K562 (cell line): ENCODE measurements at regions not wholly inside any gene's neighbourhood (a gene's known extent, or its start where the extent isn't known, plus 50 kb on each side); places are given as distances from the start of the nearest gene placed in this dataset.

Experiments
- ATAC-seq: fragments of 200-7000 bp; cut with Tn5 transposase; 3 replicates; pipeline ENCODE4 v1.9.1; 2020; ENCODE audit warnings: moderate library complexity
- BruUV-seq: library from RNA; stranded (reverse); fragments of 400-500 nt; replicated peaks from 2 replicates; lab custom pipeline; 2021; lab: Mats Ljungman, UMichigan
- CTCF ChIA-PET: fragments of 300-600 bp; formaldehyde crosslinking; extraction: SDS; loops from one replicate; lab custom pipeline; 2021; ENCODE audit warnings: low intra/inter-chr PET ratio; lab: Yijun Ruan, JAX
- POLR2A ChIA-PET: fragments of 300-600, 350-650 bp; sonication (Branson Sonifier 250); formaldehyde crosslinking; extraction: SDS; loops from one replicate; lab custom pipeline; 2021; ENCODE audit warnings: antibody characterized with exemption, inconsistent platforms; lab: Yijun Ruan, JAX
- DNase-seq, 4 experiments: peaks; one replicate each; pipeline versions ENCODE4 v3.0.0 to v3.0.0-alpha.2; 2011 to 2018; ENCODE audit warnings: low spot score in 3 of 4, mixed read lengths in 3 of 4; ENCODE audit errors: extremely low read depth in 1 of 4
- FAIRE-seq: peaks from 2 replicates; lab custom pipeline; 2011; peaks lifted over from hg19 to GRCh38; lab: Jason Lieb, UNC
- H2AFZ ChIP-seq: 2 replicates; pipeline ENCODE4 v1.6.0; 2011; ENCODE audit warnings: low read depth, low read length, control low read depth, inconsistent platforms
- H3K27ac ChIP-seq: fragments of 200-600 bp; 3 replicates; pipeline ENCODE4 v1.8.0; 2011; ENCODE audit warnings: low read depth, mild to moderate bottlenecking, control low read depth, inconsistent platforms, low read length, moderate library complexity, mixed read lengths; ENCODE audit errors: extremely low read depth
- H3K27me3 ChIP-seq, 2 experiments: fragments of 300-600 bp in 1 of 2; 2 replicates in 1 of 2; 3 replicates in 1 of 2; pipeline versions ENCODE4 v1.6.0 to v1.8.0; 2011; ENCODE audit warnings: inconsistent platforms in 2 of 2, low read length in 2 of 2, mild to moderate bottlenecking in 1 of 2, mixed read lengths in 1 of 2, moderate library complexity in 1 of 2; ENCODE audit not compliant: control insufficient read depth in 2 of 2, insufficient read depth in 2 of 2
- H3K36me3 ChIP-seq: fragments of 300-600 bp; 3 replicates; pipeline ENCODE4 v1.8.0; 2011; ENCODE audit warnings: mild to moderate bottlenecking, low read length, inconsistent platforms; ENCODE audit not compliant: control insufficient read depth, insufficient read depth
- H3K4me1 ChIP-seq, 2 experiments: fragments of 200-600 bp in 1 of 2; replicated peaks in 1 of 2; 2 replicates in 1 of 2; 3 replicates in 1 of 2; pipeline versions ENCODE4 v1.5.1 to v1.8.0; 2011; ENCODE audit warnings: inconsistent platforms in 2 of 2, low read length in 2 of 2, mild to moderate bottlenecking in 1 of 2, mixed read lengths in 1 of 2, moderate library complexity in 1 of 2; ENCODE audit not compliant: control insufficient read depth in 2 of 2, insufficient read depth in 2 of 2
- H3K4me2 ChIP-seq: 2 replicates; pipeline ENCODE4 v1.6.1; 2011; ENCODE audit warnings: low read length, control low read depth, inconsistent platforms, mixed read lengths; ENCODE audit not compliant: insufficient read depth
- H3K4me3 ChIP-seq: fragments of 200-600 bp; sonication (generic), shearing (Covaris generic); 2 replicates; pipeline ENCODE4 v1.5.1; 2016; ENCODE audit warnings: control low read depth, inconsistent platforms
- H3K79me2 ChIP-seq: fragments of 200-600 bp; 3 replicates; pipeline ENCODE4 v1.8.0; 2011; ENCODE audit warnings: low read length, inconsistent platforms; ENCODE audit not compliant: control insufficient read depth, insufficient read depth
- H3K9ac ChIP-seq, 2 experiments: 2 replicates each; pipeline versions ENCODE4 v1.6.0 to v1.6.1; 2011; ENCODE audit warnings: low read depth in 2 of 2, low read length in 2 of 2, control low read depth in 1 of 2, inconsistent platforms in 1 of 2, mild to moderate bottlenecking in 1 of 2, mixed read lengths in 1 of 2; ENCODE audit not compliant: insufficient read depth in 1 of 2
- H3K9me1 ChIP-seq: one replicate; pipeline ENCODE4 v1.6.0; 2011; ENCODE audit warnings: inconsistent platforms, mild to moderate bottlenecking, low read length, moderate library complexity; ENCODE audit not compliant: control insufficient read depth, insufficient read depth
- H3K9me3 ChIP-seq: replicated peaks from 2 replicates; pipeline ENCODE4 v1.5.1; 2011; ENCODE audit warnings: low read depth, low read length, inconsistent platforms; ENCODE audit not compliant: control insufficient read depth, insufficient read depth
- H4K20me1 ChIP-seq: replicated peaks from 2 replicates; pipeline ENCODE4 v1.6.1; 2011; ENCODE audit warnings: low read length, inconsistent platforms, mixed read lengths; ENCODE audit not compliant: control insufficient read depth, insufficient read depth
- ARHGAP35 ChIP-seq: fragments of 450-650 bp; IDR thresholded peaks from 2 replicates; pipeline ENCODE4 v1.6.1; 2018; ENCODE audit not compliant: partially characterized antibody
- ARID3B ChIP-seq: fragments of 250-450 bp; sonication (Bioruptor Pico); IDR thresholded peaks from 2 replicates; pipeline ENCODE4 v1.4.0; 2020; ENCODE audit warnings: borderline replicate concordance
- CBX5 ChIP-seq: IDR thresholded peaks from 2 replicates; pipeline ENCODE4 v1.6.1; 2014; ENCODE audit warnings: low read depth, borderline replicate concordance
- CCNT2 ChIP-seq: IDR thresholded peaks from 2 replicates; pipeline ENCODE4 v1.6.1; 2011; ENCODE audit warnings: borderline replicate concordance, low read depth, mild to moderate bottlenecking, moderate library complexity, mixed read lengths, low read length; ENCODE audit not compliant: insufficient read length; ENCODE audit errors: extremely low read depth
- HES1 ChIP-seq: fragments of 450-650 bp; IDR thresholded peaks from 2 replicates; pipeline ENCODE4 v1.6.1; 2016; ENCODE audit warnings: low read depth, mild to moderate bottlenecking, moderate library complexity
- KLF16 ChIP-seq: IDR thresholded peaks from 2 replicates; pipeline ENCODE4 v1.6.1; 2016; ENCODE audit warnings: antibody characterized with exemption
- MED1 ChIP-seq: sonication (generic); formaldehyde crosslinking; IDR thresholded peaks from 2 replicates; pipeline ENCODE4 v1.8.1; 2023; ENCODE audit warnings: missing genetic modification reagents, borderline replicate concordance
- MEF2D ChIP-seq: conservative IDR thresholded peaks from 2 replicates; pipeline ENCODE4 v1.6.1; 2016; ENCODE audit warnings: low read depth, missing genetic modification characterization, missing compliant biosample characterization
- MLLT1 ChIP-seq, 2 experiments: fragments of 450-650 bp; IDR thresholded peaks; 2 replicates each; pipeline ENCODE4 v1.6.1; 2016
- NCOA6 ChIP-seq: fragments of 450-650 bp; IDR thresholded peaks from 2 replicates; pipeline ENCODE4 v1.6.1; 2017; ENCODE audit warnings: mild to moderate bottlenecking
- ZBED1 ChIP-seq: IDR thresholded peaks from 2 replicates; pipeline ENCODE4 v1.6.1; 2014
- ZKSCAN1 ChIP-seq: fragments of 150-350 bp; IDR thresholded peaks from 2 replicates; pipeline ENCODE4 v1.6.1; 2016; ENCODE audit warnings: low read depth, low read length
- ZNF263 ChIP-seq: sonication (generic); formaldehyde crosslinking; IDR thresholded peaks from 2 replicates; pipeline ENCODE4 v1.8.0; 2022; ENCODE audit warnings: mild to moderate bottlenecking, missing genetic modification reagents, borderline replicate concordance
- ZNF512 ChIP-seq: IDR thresholded peaks from 2 replicates; pipeline ENCODE4 v1.6.1; 2016; ENCODE audit warnings: missing genetic modification characterization, missing compliant biosample characterization
- WGBS: fragments of 100-300 bp; shearing (Covaris generic); methylation state at CpG from one replicate; pipeline ENCODE4 v1.1.6; 2016; ENCODE audit warnings: low coverage, mixed read lengths; ENCODE audit not compliant: insufficient coverage; ENCODE audit errors: missing lambda C conversion rate; 5-methylcytosine and 5-hydroxymethylcytosine counted together
- in situ Hi-C: fragments of 300-500 bp; cut with MboI; formaldehyde crosslinking; loops from 4 replicates; pipeline ENCODE4 v1.15.0; 2018; ENCODE audit warnings: inconsistent platforms, mixed read lengths
- intact Hi-C: fragments of 100-400 bp; cut with micrococcal nuclease; formaldehyde crosslinking; loops from 2 replicates; pipeline ENCODE4 v1.14.2; 2022
- TF ChIP-seq, protein P1 (sequence below): fragments of 250-450 bp; sonication (Bioruptor Pico); IDR thresholded peaks from 2 replicates; pipeline ENCODE4 v1.8.0; 2022; ENCODE audit warnings: inconsistent platforms
- TF ChIP-seq, protein P2 (sequence below): fragments of 250-450 bp; sonication (Bioruptor Pico); IDR thresholded peaks from 2 replicates; pipeline ENCODE4 v1.5.0; 2021

DNA sequence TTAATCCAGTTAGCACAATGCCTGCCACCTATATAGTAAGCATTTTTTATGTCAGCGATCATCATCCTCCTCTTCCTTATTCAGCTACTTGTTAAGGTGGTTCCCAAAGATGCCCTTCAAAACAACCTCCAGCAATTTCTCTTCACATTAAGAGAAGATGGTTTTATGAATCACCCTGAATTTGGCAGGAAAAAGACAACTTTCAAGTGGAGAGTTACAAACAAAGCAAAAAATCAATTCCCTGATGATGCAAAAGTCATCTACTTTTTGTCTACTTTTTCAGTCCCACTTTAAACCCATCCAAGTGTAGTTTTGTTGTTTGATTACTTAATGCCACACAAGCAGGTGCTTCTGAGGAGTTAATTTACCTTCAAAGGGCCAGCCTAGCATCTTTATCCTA is 139.1 kb upstream of the SERP2 start:
- WGBS, result no CpG with 5 or more reads among the region's 1 CpG
- CTCF ChIA-PET, result no interaction called here
- no TSS peak for BruUV-seq
- Histone ChIP-seq H3K79me2 (no peaks in the 10 kb centered on the region), H4K20me1 (no peaks in the 10 kb centered on the region), H3K4me3 (no peak overlapping the region), H3K4me2 (no peak overlapping the region), H3K9me3 (no peaks in the 10 kb centered on the region), H3K27ac (no peak overlapping the region), H3K4me1 (no peaks in the 10 kb centered on the region), H3K9ac (no peak overlapping the region), H3K27me3 (peaks cover 11 to 28% of the 10 kb centered on the region in 2 experiments; a peak in 3 of 5 replicates), H2AFZ (no peak overlapping the region), H3K36me3 (no peaks in the 10 kb centered on the region), H3K9me1 (no peaks in the 10 kb centered on the region)
- intact Hi-C loops, result no loop called here
- no peak for DNase-seq
- POLR2A ChIA-PET, result interaction anchor here (1.3 kb wide), 1 partner anchor 19 kb away, joined by 3 read pairs; no protein-coding TSS in a partner anchor
- no peak for ATAC-seq
- no peak for FAIRE-seq
- in situ Hi-C loops, result no loop called here
- TF ChIP-seq NCOA6, result no peak
- TF ChIP-seq, protein P1, sequence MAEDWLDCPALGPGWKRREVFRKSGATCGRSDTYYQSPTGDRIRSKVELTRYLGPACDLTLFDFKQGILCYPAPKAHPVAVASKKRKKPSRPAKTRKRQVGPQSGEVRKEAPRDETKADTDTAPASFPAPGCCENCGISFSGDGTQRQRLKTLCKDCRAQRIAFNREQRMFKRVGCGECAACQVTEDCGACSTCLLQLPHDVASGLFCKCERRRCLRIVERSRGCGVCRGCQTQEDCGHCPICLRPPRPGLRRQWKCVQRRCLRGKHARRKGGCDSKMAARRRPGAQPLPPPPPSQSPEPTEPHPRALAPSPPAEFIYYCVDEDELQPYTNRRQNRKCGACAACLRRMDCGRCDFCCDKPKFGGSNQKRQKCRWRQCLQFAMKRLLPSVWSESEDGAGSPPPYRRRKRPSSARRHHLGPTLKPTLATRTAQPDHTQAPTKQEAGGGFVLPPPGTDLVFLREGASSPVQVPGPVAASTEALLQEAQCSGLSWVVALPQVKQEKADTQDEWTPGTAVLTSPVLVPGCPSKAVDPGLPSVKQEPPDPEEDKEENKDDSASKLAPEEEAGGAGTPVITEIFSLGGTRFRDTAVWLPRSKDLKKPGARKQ (CRISPR knock-in tag), result no peak
- no peak for TF ChIP-seq CCNT2
- no peak for TF ChIP-seq HES1
- TF ChIP-seq ZNF263, result no peak
- TF ChIP-seq MLLT1 (IDR thresholded peaks at IDR 0.05), result no peak
- no peak for TF ChIP-seq ZKSCAN1
- TF ChIP-seq ARHGAP35, result no peak
- no peak for TF ChIP-seq CBX5
- no peak for TF ChIP-seq MEF2D
- TF ChIP-seq MED1 (CRISPR knock-in tag), result no peak
- TF ChIP-seq ARID3B (CRISPR knock-in tag), result no peak
- no peak for TF ChIP-seq KLF16
- no peak for TF ChIP-seq ZNF512 (tag)
- no peak for TF ChIP-seq ZBED1
- TF ChIP-seq, protein P2, sequence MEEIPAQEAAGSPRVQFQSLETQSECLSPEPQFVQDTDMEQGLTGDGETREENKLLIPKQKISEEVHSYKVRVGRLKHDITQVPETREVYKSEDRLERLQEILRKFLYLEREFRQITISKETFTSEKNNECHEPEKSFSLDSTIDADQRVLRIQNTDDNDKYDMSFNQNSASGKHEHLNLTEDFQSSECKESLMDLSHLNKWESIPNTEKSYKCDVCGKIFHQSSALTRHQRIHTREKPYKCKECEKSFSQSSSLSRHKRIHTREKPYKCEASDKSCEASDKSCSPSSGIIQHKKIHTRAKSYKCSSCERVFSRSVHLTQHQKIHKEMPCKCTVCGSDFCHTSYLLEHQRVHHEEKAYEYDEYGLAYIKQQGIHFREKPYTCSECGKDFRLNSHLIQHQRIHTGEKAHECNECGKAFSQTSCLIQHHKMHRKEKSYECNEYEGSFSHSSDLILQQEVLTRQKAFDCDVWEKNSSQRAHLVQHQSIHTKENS (CRISPR knock-in tag), result no peak
